PC-3 (cell line): ENCODE measurements at regions not wholly inside any gene's neighbourhood (a gene's known extent, or its start where the extent isn't known, plus 50 kb on each side); places are given as distances from the start of the nearest gene placed in this dataset.

ENCODE experiments used
- ATAC-seq: fragments of 200-7000 bp; cut with Tn5 transposase; 2 replicates; pipeline ENCODE4 v1.9.1; 2020; ENCODE audit warnings: mild to moderate bottlenecking, moderate library complexity
- BruUV-seq: library from RNA; stranded (reverse); fragments of 400-500 nt; replicated peaks from 2 replicates; lab custom pipeline; 2021; lab: Mats Ljungman, UMichigan
- CTCF ChIA-PET: fragments of 300-600 bp; sonication (Branson Sonifier 250); formaldehyde crosslinking; loops from one replicate; lab custom pipeline; 2022; ENCODE audit warnings: antibody characterized with exemption; lab: Charles Lee
- POLR2A ChIA-PET: fragments of 300-600 bp; sonication (Branson Sonifier 250); formaldehyde crosslinking; loops from one replicate; lab custom pipeline; 2022; ENCODE audit warnings: antibody characterized with exemption; ENCODE audit not compliant: unreplicated experiment; lab: Charles Lee
- DNase-seq: peaks from one replicate; pipeline ENCODE4 v3.0.0-alpha.2; 2015
- H2AFZ ChIP-seq: fragments of 300-600 bp; sonication (generic); 2 replicates; pipeline ENCODE4 v1.6.0; 2016; ENCODE audit warnings: antibody characterized with exemption, low read length
- H3F3A ChIP-seq: fragments of 300-600 bp; sonication (generic); one replicate; pipeline ENCODE4 v1.6.0; 2017; ENCODE audit warnings: antibody characterized with exemption, low read length, control low read depth, mild to moderate bottlenecking; ENCODE audit not compliant: unreplicated experiment
- H3K27ac ChIP-seq: fragments of 300-600 bp; sonication (generic); 2 replicates; pipeline ENCODE4 v1.5.1; 2016; ENCODE audit warnings: mild to moderate bottlenecking, low read length
- H3K27me3 ChIP-seq: fragments of 300-600 bp; sonication (generic); 2 replicates; pipeline ENCODE4 v1.6.1; 2016; ENCODE audit warnings: low read length, mixed read lengths
- H3K36me3 ChIP-seq: fragments of 300-600 bp; sonication (generic); 2 replicates; pipeline ENCODE4 v1.6.1; 2016; ENCODE audit warnings: low read depth, mixed run types, low read length, mixed read lengths
- H3K4me1 ChIP-seq: fragments of 300-600 bp; sonication (generic); 2 replicates; pipeline ENCODE4 v1.5.1; 2016; ENCODE audit warnings: low read length; ENCODE audit not compliant: insufficient read depth
- H3K4me2 ChIP-seq: fragments of 300-600 bp; sonication (generic); 2 replicates; pipeline ENCODE4 v1.6.0; 2016; ENCODE audit warnings: low read length
- H3K4me3 ChIP-seq: fragments of 300-600 bp; sonication (generic); 2 replicates; pipeline ENCODE4 v1.5.1; 2016; ENCODE audit warnings: mild to moderate bottlenecking, low read length, mixed read lengths
- H3K79me2 ChIP-seq: fragments of 300-600 bp; sonication (generic); 2 replicates; pipeline ENCODE4 v1.6.1; 2017; ENCODE audit warnings: low read length, mixed read lengths
- H3K9ac ChIP-seq: fragments of 300-600 bp; sonication (generic); 2 replicates; pipeline ENCODE4 v1.6.0; 2016; ENCODE audit warnings: mild to moderate bottlenecking, low read length
- H3K9me2 ChIP-seq: fragments of 300-600 bp; sonication (generic); replicated peaks from 2 replicates; pipeline ENCODE4 v1.6.1; 2016; ENCODE audit warnings: mixed run types, low read length, mixed read lengths
- H3K9me3 ChIP-seq: fragments of 300-600 bp; sonication (generic); 2 replicates; pipeline ENCODE4 v1.6.1; 2016; ENCODE audit warnings: low read length, mixed read lengths
- H4K20me1 ChIP-seq: fragments of 300-600 bp; sonication (generic); 2 replicates; pipeline ENCODE4 v1.6.1; 2016; ENCODE audit warnings: low read length, mixed read lengths
- EZH2 ChIP-seq: fragments of 300-600 bp; sonication (generic); IDR thresholded peaks from one replicate; pipeline ENCODE4 v1.6.1; 2017; ENCODE audit warnings: antibody characterized with exemption, mild to moderate bottlenecking, low read length; ENCODE audit not compliant: unreplicated experiment
- EZH2phosphoT487 ChIP-seq: fragments of 300-600 bp; sonication (generic); IDR thresholded peaks from 2 replicates; pipeline ENCODE4 v1.6.1; 2018; ENCODE audit warnings: mild to moderate bottlenecking, antibody characterized with exemption, low read length, borderline replicate concordance
- intact Hi-C: fragments of 100-400 bp; cut with micrococcal nuclease; formaldehyde crosslinking; loops from 2 replicates; pipeline ENCODE4 v1.9.0; 2023
- TF ChIP-seq, protein P1 (sequence below): fragments of 300-600 bp; sonication (generic); conservative IDR thresholded peaks from 2 replicates; pipeline ENCODE4 v1.5.1; 2017; ENCODE audit warnings: antibody characterized with exemption, low read depth, mild to moderate bottlenecking, low read length

GRCh38 chr5:164185000-164185399 lies 679.6 kb downstream of the MAT2B start:
- Histone ChIP-seq H3F3A (no peaks in the 10 kb centered on the region), H3K9me2 (no peaks in the 10 kb centered on the region), H3K36me3 (no peaks in the 10 kb centered on the region), H3K4me2 (no peak overlapping the region), H4K20me1 (no peaks in the 10 kb centered on the region), H3K9me3 (no peaks in the 10 kb centered on the region), H2AFZ (no peak overlapping the region), H3K27ac (no peak overlapping the region), H3K27me3 (no peaks in the 10 kb centered on the region), H3K4me3 (no peak overlapping the region), H3K9ac (no peak overlapping the region), H3K79me2 (no peaks in the 10 kb centered on the region), H3K4me1 (no peaks in the 10 kb centered on the region)
- DNase-seq (no peak), ATAC-seq (no peak)
- no TSS peak for BruUV-seq
- ChIA-PET POLR2A (no interaction called here), CTCF (no interaction called here)
- TF ChIP-seq, protein P1, sequence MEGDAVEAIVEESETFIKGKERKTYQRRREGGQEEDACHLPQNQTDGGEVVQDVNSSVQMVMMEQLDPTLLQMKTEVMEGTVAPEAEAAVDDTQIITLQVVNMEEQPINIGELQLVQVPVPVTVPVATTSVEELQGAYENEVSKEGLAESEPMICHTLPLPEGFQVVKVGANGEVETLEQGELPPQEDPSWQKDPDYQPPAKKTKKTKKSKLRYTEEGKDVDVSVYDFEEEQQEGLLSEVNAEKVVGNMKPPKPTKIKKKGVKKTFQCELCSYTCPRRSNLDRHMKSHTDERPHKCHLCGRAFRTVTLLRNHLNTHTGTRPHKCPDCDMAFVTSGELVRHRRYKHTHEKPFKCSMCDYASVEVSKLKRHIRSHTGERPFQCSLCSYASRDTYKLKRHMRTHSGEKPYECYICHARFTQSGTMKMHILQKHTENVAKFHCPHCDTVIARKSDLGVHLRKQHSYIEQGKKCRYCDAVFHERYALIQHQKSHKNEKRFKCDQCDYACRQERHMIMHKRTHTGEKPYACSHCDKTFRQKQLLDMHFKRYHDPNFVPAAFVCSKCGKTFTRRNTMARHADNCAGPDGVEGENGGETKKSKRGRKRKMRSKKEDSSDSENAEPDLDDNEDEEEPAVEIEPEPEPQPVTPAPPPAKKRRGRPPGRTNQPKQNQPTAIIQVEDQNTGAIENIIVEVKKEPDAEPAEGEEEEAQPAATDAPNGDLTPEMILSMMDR = no peak
- no peak for TF ChIP-seq EZH2phosphoT487
- intact Hi-C loops = no loop called here

DNA sequence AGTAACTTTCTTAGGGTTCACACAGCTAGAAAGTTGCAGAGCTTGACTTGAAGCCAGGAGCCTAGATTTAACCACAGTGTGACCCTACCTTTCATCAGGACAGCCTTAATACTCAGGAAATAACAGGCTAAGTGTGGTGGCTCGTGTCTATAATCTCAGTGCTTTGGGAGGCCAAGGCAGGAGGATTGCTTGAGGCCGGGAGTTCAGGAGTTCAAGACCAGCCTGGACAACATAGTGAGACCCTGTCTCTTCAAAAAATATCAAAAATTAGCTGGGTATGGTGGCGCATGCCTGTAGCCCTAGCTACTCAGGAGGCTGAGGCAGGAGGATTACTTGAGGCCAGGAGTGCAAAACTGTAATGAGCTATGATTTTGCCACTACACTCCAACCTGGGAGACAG lies 681.1 kb downstream of the MAT2B start:
- no peak overlapping the region for H3K4me3 ChIP-seq
- H3K4me1 ChIP-seq = 0 out of 2 replicates have a peak, but pooled peaks cover under 1% of the 10 kb centered on the region
- CTCF ChIA-PET = no interaction called here
- DNase-seq = no peak
- no TSS peak for BruUV-seq
- no peaks in the 10 kb centered on the region for H3K79me2 ChIP-seq
- no peak overlapping the region for H3K27ac ChIP-seq
- POLR2A ChIA-PET = no interaction called here
- H3K9me2 ChIP-seq = no peaks in the 10 kb centered on the region
- intact Hi-C loops = no loop called here
- H3K4me2 ChIP-seq = no peak overlapping the region
- no peaks in the 10 kb centered on the region for H3K36me3 ChIP-seq
- TF ChIP-seq, protein P1 = no peak
- TF ChIP-seq EZH2phosphoT487 (no peak), EZH2 (no peak)
- H3F3A ChIP-seq = no peaks in the 10 kb centered on the region
- no peaks in the 10 kb centered on the region for H3K27me3 ChIP-seq
- H3K9me3 ChIP-seq = no peaks in the 10 kb centered on the region
- no peak overlapping the region for H2AFZ ChIP-seq
- no peak for ATAC-seq
- no peak overlapping the region for H3K9ac ChIP-seq
- H4K20me1 ChIP-seq = no peaks in the 10 kb centered on the region

GRCh38 chr5:164187785-164188184 lies 682.4 kb downstream of the MAT2B start:
- Histone ChIP-seq H3K27me3 (no peaks in the 10 kb centered on the region), H3K9me3 (no peaks in the 10 kb centered on the region), H3K4me3 (no peak overlapping the region), H3K79me2 (no peaks in the 10 kb centered on the region), H4K20me1 (no peaks in the 10 kb centered on the region), H3K27ac (no peak overlapping the region), H3K36me3 (no peaks in the 10 kb centered on the region), H3K4me1 (0 out of 2 replicates have a peak, but pooled peaks cover 4% of the 10 kb centered on the region), H3K4me2 (no peak overlapping the region), H3F3A (no peaks in the 10 kb centered on the region), H2AFZ (no peak overlapping the region), H3K9me2 (no peaks in the 10 kb centered on the region), H3K9ac (no peak overlapping the region)
- no peak for TF ChIP-seq EZH2phosphoT487
- TF ChIP-seq EZH2 = no peak
- TF ChIP-seq, protein P1 = no peak
- intact Hi-C loops = no loop called here
- ChIA-PET POLR2A (no interaction called here), CTCF (no interaction called here)
- no TSS peak for BruUV-seq
- ATAC-seq (no peak), DNase-seq (no peak)
